OCI-LY7 (cell line): ENCODE measurements at regions not wholly inside any gene's neighbourhood (a gene's known extent, or its start where the extent isn't known, plus 50 kb on each side); places are given as distances from the start of the nearest gene placed in this dataset.

Experiments used
- BruUV-seq: library from RNA; stranded (reverse); fragments of 400-500 nt; replicated peaks from 2 replicates; lab custom pipeline; 2021; lab: Mats Ljungman, UMichigan
- CTCF ChIA-PET: fragments of 300-600 bp; sonication (Branson Sonifier 250); formaldehyde crosslinking; loops from one replicate; lab custom pipeline; 2022; ENCODE audit warnings: antibody characterized with exemption; ENCODE audit not compliant: unreplicated experiment; lab: Charles Lee
- POLR2A ChIA-PET: fragments of 300-600 bp; sonication (Branson Sonifier 250); formaldehyde crosslinking; loops from one replicate; lab custom pipeline; 2022; ENCODE audit warnings: antibody characterized with exemption; lab: Charles Lee
- DNase-seq: peaks from one replicate; pipeline ENCODE4 v3.0.0-alpha.2; 2015; ENCODE audit warnings: low spot score
- H2AFZ ChIP-seq: fragments of 200-600 bp; sonication (generic), shearing (Covaris generic); 2 replicates; pipeline ENCODE4 v1.6.1; 2014; ENCODE audit warnings: mild to moderate bottlenecking, antibody characterized with exemption, low read length, moderate library complexity
- H3K27ac ChIP-seq: fragments of 200-600 bp; sonication (generic); 2 replicates; pipeline ENCODE4 v1.5.1; 2014; ENCODE audit warnings: mixed run types, low read depth, mild to moderate bottlenecking, moderate library complexity, low read length, inconsistent platforms; ENCODE audit not compliant: poor library complexity, severe bottlenecking
- H3K36me3 ChIP-seq: fragments of 200-600 bp; sonication (generic); 2 replicates; pipeline ENCODE4 v1.6.1; 2014; ENCODE audit warnings: mild to moderate bottlenecking, antibody characterized with exemption, low read length, moderate library complexity, mixed read lengths; ENCODE audit not compliant: insufficient read depth
- H3K4me1 ChIP-seq: fragments of 200-600 bp; sonication (generic); 2 replicates; pipeline ENCODE4 v1.5.1; 2014; ENCODE audit warnings: mild to moderate bottlenecking, low read length; ENCODE audit not compliant: insufficient read depth, poor library complexity, severe bottlenecking
- H3K4me2 ChIP-seq: fragments of 200-600 bp; sonication (generic); 2 replicates; pipeline ENCODE4 v1.6.1; 2014; ENCODE audit warnings: mild to moderate bottlenecking, low read length
- H3K4me3 ChIP-seq: fragments of 200-600 bp; sonication (generic); 2 replicates; pipeline ENCODE4 v1.5.1; 2014; ENCODE audit warnings: mild to moderate bottlenecking, low read depth, low read length; ENCODE audit not compliant: poor library complexity, severe bottlenecking
- H3K79me2 ChIP-seq: fragments of 200-600 bp; sonication (generic); 2 replicates; pipeline ENCODE4 v1.6.1; 2016; ENCODE audit warnings: low read depth, mild to moderate bottlenecking, low read length, moderate library complexity, mixed read lengths; ENCODE audit not compliant: insufficient read depth
- H3K9me2 ChIP-seq: fragments of 200-600 bp; sonication (generic); 2 replicates; pipeline ENCODE4 v1.6.1; 2016; ENCODE audit warnings: mild to moderate bottlenecking, low read length, mixed read lengths; ENCODE audit not compliant: insufficient read depth
- H3K9me3 ChIP-seq: fragments of 200-600 bp; sonication (generic); 2 replicates; pipeline ENCODE4 v1.6.1; 2014; ENCODE audit warnings: mild to moderate bottlenecking, mixed run types, low read length, mixed read lengths
- H4K20me1 ChIP-seq: fragments of 200-600 bp; sonication (generic); 2 replicates; pipeline ENCODE4 v1.6.1; 2014; ENCODE audit warnings: mild to moderate bottlenecking, antibody characterized with exemption, low read length, moderate library complexity, mixed read lengths; ENCODE audit not compliant: insufficient read depth
- CTCF ChIP-seq: fragments of 200-600 bp; sonication (generic); conservative IDR thresholded peaks from 2 replicates; pipeline ENCODE4 v1.5.1; 2014; ENCODE audit warnings: mild to moderate bottlenecking, antibody characterized with exemption, low read length, moderate library complexity, mixed read lengths
- EZH2phosphoT487 ChIP-seq: fragments of 200-600 bp; sonication (generic); IDR thresholded peaks from 2 replicates; pipeline ENCODE4 v1.6.1; 2018; ENCODE audit warnings: low read depth, borderline replicate concordance, mild to moderate bottlenecking, mixed run types, antibody characterized with exemption, low read length, moderate library complexity, mixed read lengths
- intact Hi-C: fragments of 100-400 bp; cut with micrococcal nuclease; formaldehyde crosslinking; loops from one replicate; pipeline ENCODE4 v1.10.0; 2022; ENCODE audit not compliant: unreplicated experiment

GRCh38 chr12:78490861-78491260 is 373.7 kb upstream of the SYT1 start:
- POLR2A ChIA-PET: interaction anchor here (0.6 to 0.9 kb wide), 3 partner anchors 9 to 29 kb away, joined by 3 to 4 read pairs (median 3); no protein-coding TSS in a partner anchor
- Histone ChIP-seq H3K27ac (no peak overlapping the region), H3K36me3 (no peaks in the 10 kb centered on the region), H4K20me1 (no peaks in the 10 kb centered on the region), H3K4me2 (no peak overlapping the region), H3K9me2 (no peaks in the 10 kb centered on the region), H3K9me3 (no peaks in the 10 kb centered on the region), H3K4me3 (no peak overlapping the region), H2AFZ (no peak overlapping the region), H3K4me1 (no peaks in the 10 kb centered on the region), H3K79me2 (no peaks in the 10 kb centered on the region)
- BruUV-seq: no TSS peak
- DNase-seq: no peak
- TF ChIP-seq CTCF (no peak), EZH2phosphoT487 (no peak)
- intact Hi-C loops: no loop called here
- CTCF ChIA-PET: no interaction called here

DNA sequence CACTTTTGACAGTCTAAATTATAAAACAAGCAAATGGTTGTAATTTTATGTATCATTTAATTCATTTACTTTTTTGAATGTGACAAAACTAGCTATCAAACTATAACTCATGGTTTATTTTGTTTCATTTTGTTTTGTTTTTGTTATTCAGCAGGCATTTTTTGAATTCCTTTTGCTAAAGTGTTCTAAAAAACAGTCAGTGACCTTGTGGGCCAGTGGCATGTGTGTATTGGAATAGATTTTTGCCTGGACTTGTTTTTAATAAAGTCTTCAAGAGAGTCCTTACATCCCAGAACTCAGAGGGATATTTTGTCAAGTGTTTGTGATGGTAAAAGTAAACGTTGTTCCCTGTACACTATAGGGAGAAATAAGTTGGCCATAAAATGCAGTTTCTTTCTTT is 369.7 kb upstream of the SYT1 start:
- no peaks in the 10 kb centered on the region for H3K9me3 ChIP-seq
- H3K79me2 ChIP-seq: no peaks in the 10 kb centered on the region
- H3K9me2 ChIP-seq: no peaks in the 10 kb centered on the region
- no TSS peak for BruUV-seq
- no peaks in the 10 kb centered on the region for H3K36me3 ChIP-seq
- no peaks in the 10 kb centered on the region for H4K20me1 ChIP-seq
- no peaks in the 10 kb centered on the region for H3K4me1 ChIP-seq
- H3K27ac ChIP-seq: no peak overlapping the region
- no peak for DNase-seq
- ChIA-PET POLR2A (interaction anchor here (0.7 kb wide), 1 partner anchor 38 kb away, joined by 3 read pairs; no protein-coding TSS in a partner anchor), CTCF (no interaction called here)
- no peak overlapping the region for H3K4me2 ChIP-seq
- TF ChIP-seq CTCF (no peak), EZH2phosphoT487 (no peak)
- H3K4me3 ChIP-seq: no peak overlapping the region
- intact Hi-C loops: no loop called here
- H2AFZ ChIP-seq: no peak overlapping the region

DNA sequence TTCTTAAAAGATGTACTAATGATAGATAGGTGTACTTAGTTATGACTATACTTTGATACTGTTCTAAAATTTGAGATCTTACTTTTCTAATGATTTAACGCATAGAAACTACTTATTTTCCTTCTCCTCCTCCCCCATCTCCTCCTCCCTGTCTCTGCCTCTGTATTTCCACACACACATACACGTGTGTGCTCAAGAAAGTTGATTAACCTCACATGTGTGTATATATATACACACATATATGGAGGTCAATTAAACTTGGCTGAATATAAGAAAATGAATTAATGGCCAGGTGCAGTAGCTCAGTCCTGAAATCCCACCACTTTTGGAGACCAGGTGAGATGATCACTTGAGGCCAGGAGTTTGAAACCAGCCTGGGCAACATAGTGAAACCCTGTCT is 362.7 kb upstream of the SYT1 start:
- H3K4me2 ChIP-seq: no peak overlapping the region
- BruUV-seq: no TSS peak
- no peaks in the 10 kb centered on the region for H4K20me1 ChIP-seq
- TF ChIP-seq EZH2phosphoT487 (no peak), CTCF (no peak)
- POLR2A ChIA-PET: interaction anchor here (0.7 kb wide), 1 partner anchor 28 kb away, joined by 3 read pairs; no protein-coding TSS in a partner anchor
- H3K9me2 ChIP-seq: no peaks in the 10 kb centered on the region
- H2AFZ ChIP-seq: no peak overlapping the region
- DNase-seq: no peak
- no peaks in the 10 kb centered on the region for H3K79me2 ChIP-seq
- no peak overlapping the region for H3K27ac ChIP-seq
- H3K9me3 ChIP-seq: no peaks in the 10 kb centered on the region
- H3K36me3 ChIP-seq: no peaks in the 10 kb centered on the region
- H3K4me3 ChIP-seq: no peak overlapping the region
- no peaks in the 10 kb centered on the region for H3K4me1 ChIP-seq
- CTCF ChIA-PET: no interaction called here
- intact Hi-C loops: no loop called here
